Fibroblast of villous mesenchyme (primary cell): ENCODE measurements at regions not wholly inside any gene's neighbourhood (a gene's known extent, or its start where the extent isn't known, plus 50 kb on each side); places are given as distances from the start of the nearest gene placed in this dataset.

Experiments used
- DNase-seq: peaks from one replicate; pipeline ENCODE4 v3.0.0-alpha.2; 2010; ENCODE audit warnings: low read depth
- H3K4me3 ChIP-seq: 2 replicates; pipeline ENCODE4 v1.5.1; 2011; ENCODE audit warnings: low read depth, mild to moderate bottlenecking, low read length
- TF ChIP-seq, protein P1 (sequence below): IDR thresholded peaks from 2 replicates; pipeline ENCODE4 v1.5.1; 2012; ENCODE audit warnings: low read depth, mild to moderate bottlenecking, low read length; ENCODE audit not compliant: insufficient read depth

DNA sequence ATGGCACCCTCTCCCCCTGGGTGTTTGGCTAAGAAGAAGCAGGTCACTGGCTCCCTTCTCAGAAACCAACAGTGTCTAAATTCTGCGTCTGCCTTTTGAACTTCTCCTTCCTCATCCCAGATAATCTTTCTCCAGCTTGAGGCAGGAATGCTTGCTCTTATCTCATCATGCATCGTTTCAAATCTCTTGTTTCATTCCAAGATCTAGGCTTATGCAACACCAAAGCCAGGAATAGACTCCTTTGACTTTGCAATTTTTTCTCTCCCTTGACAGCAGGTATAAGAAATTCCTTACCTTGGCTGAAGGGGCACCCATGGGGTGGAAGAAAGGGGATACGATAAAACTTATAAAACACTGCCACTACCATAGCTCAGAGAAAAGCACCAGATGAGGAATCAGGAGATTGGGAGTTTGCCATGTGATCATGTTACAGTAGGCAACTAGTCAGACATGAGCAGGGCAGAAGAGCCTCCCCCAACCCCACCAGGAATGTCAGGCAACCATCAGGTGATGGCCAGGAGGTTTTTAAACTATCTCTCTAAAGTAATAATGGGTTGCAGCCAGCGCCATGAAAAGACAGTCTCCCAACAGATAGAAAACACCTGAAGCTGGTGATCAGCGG lies 498.9 kb downstream of the KLF12 start:
- TF ChIP-seq, protein P1, sequence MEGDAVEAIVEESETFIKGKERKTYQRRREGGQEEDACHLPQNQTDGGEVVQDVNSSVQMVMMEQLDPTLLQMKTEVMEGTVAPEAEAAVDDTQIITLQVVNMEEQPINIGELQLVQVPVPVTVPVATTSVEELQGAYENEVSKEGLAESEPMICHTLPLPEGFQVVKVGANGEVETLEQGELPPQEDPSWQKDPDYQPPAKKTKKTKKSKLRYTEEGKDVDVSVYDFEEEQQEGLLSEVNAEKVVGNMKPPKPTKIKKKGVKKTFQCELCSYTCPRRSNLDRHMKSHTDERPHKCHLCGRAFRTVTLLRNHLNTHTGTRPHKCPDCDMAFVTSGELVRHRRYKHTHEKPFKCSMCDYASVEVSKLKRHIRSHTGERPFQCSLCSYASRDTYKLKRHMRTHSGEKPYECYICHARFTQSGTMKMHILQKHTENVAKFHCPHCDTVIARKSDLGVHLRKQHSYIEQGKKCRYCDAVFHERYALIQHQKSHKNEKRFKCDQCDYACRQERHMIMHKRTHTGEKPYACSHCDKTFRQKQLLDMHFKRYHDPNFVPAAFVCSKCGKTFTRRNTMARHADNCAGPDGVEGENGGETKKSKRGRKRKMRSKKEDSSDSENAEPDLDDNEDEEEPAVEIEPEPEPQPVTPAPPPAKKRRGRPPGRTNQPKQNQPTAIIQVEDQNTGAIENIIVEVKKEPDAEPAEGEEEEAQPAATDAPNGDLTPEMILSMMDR, result no peak
- no peak overlapping the region for H3K4me3 ChIP-seq
- DNase-seq, result no peak

DNA sequence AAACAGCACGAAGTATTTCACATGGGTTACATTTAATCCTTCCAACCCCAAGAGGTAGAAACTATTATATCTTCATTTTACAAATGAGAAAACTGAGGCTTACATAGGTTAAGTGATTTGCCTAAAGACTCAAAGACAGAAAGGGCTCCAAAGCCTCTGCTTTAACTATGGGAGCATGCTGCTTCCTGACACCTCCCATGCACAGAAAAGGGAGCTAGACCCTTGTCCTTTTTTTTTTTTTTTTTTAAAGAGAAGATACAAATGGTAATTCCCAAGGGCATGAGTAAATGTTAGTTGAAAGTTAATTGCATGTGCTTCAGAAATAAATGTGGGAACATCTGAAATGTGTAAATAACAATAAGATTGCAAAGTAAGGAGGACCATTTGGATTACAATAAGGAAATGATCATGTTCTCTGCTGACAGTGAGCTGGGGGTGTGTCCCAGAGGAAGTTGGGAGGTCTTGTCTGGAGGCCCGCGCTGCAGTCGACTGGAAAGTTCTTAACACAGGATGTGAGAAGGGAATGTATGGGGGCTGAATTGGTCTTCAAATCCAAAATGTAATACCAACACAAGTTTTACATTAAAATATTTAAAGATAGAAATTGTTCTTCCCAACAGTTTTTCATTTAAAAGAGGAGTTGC lies 500.3 kb downstream of the KLF12 start:
- TF ChIP-seq, protein P1, result no peak
- no peak for DNase-seq
- H3K4me3 ChIP-seq, result no peak overlapping the region

DNA sequence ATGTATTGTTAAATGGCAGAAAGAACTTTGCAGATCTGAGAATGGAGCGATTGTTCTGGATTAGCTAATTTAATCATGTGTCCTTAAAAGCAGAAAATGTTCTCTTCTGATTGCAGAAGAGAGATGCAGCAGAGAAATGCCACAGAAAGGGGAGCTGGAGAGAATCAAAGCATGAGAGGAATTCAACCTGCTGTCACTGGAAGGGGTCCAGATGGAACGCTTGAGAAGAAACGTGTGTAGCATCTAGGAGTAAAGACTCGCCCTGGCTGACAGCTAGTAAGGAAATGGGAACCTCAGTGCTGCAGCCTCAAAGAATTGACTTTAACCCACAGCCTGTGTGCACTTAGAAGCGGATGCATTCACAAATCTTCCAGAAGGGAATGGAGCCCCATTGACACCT lies 502.8 kb downstream of the KLF12 start:
- TF ChIP-seq, protein P1, result no peak

DNA sequence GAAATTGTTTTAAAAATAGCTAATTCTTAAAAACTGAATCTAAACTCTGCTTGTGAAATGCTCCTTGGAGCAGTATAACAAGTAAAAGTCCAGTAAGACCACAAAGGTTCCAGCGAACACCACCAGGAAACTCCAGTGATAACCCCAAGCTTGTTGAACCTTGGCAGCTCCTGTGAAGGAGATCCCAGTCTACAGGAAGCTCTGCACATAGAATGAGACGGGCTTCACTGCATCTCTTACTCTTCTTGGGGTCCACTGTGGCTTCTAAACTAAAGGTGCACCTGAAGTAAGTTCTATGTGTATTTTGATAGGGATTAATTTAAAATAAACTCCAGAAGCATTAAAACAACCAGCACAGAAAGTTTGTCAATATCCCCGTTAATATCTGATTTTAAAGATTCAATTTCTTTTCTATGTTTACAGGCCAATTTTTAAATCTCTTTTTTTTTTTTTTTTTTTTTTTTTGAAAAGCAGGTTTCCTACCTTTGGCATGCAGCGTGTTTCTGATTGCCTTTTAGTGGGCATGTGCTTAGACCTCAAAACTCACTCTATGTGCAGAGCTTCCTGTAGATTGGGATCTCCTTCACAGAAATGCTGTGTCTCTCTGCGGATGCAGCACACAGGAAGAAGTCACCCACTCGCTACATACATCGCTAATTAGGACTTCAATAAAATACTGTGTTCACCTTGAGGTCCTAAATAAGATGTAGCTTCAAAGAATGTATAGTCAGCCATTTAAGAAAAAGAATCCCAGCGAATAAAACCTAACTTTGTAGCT lies 508.5 kb downstream of the KLF12 start:
- no peak overlapping the region for H3K4me3 ChIP-seq
- TF ChIP-seq, protein P1, result no peak
- DNase-seq, result no peak

More for the DNA sequence above, 502.8 kb downstream of the KLF12 start:
- H3K4me3 ChIP-seq, result no peak overlapping the region
- DNase-seq, result no peak

DNA sequence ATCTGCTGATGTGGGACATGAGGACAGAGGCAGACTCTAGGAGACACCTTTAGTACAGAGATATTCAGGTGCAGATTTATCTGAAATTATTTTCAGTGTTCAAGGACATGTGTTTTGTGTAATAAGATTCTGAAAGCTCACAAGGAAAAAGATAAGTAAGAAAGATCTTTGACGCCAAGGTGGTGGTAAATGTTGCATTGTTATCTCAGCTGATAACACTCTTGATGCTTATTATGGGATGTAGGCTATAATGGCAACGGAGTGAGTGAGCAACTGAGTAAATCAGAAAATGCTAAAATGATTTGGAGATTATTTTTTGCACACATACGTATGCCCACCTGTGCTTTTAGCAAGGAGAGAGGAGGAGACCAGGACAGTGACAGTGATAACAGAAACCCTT lies 510.9 kb downstream of the KLF12 start:
- no peak for DNase-seq
- TF ChIP-seq, protein P1, result no peak
- no peak overlapping the region for H3K4me3 ChIP-seq

DNA sequence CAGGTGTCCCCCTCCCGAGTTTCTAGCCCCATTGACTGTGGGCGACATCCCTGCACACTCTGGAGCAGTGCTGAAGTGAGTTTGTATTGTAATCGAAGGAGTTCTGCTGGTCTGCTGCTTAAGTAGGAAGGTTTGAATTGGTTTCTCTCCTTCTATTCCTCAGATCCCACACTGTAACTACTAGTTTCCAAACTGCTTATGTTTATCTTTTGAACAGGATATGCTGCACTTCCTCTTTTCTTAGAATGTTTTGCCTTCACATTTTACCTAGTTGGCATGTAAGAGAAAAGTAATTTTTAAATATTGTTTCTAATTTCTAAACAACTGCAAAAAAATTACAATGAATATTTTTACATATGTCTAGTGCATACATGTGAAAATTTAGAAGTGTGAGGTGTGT lies 511.8 kb downstream of the KLF12 start:
- no peak for DNase-seq
- H3K4me3 ChIP-seq, result no peak overlapping the region
- TF ChIP-seq, protein P1, result no peak
